Sigmoid colon (tissue), 3 donors: ENCODE measurements at regions not wholly inside any gene's neighbourhood (a gene's known extent, or its start where the extent isn't known, plus 50 kb on each side); places are given as distances from the start of the nearest gene placed in this dataset.

Experiments used
- POLR2A ChIP-seq, 2 donors: fragments of 450-650 bp; IDR thresholded peaks; one replicate each; pipeline ENCODE4 v1.6.1; 2016; ENCODE audit warnings: antibody characterized with exemption in 2 of 2, mild to moderate bottlenecking in 2 of 2, moderate library complexity in 2 of 2
- TF ChIP-seq, protein P1 (sequence below), 4 experiments: fragments of 450-650 bp in 3 of 4; fragments of 200-600 bp in 1 of 4; IDR thresholded peaks; one replicate each; pipeline ENCODE4 v1.5.1; 2016 to 2019; ENCODE audit warnings: antibody characterized with exemption in 4 of 4, mild to moderate bottlenecking in 3 of 4, moderate library complexity in 2 of 4

DNA sequence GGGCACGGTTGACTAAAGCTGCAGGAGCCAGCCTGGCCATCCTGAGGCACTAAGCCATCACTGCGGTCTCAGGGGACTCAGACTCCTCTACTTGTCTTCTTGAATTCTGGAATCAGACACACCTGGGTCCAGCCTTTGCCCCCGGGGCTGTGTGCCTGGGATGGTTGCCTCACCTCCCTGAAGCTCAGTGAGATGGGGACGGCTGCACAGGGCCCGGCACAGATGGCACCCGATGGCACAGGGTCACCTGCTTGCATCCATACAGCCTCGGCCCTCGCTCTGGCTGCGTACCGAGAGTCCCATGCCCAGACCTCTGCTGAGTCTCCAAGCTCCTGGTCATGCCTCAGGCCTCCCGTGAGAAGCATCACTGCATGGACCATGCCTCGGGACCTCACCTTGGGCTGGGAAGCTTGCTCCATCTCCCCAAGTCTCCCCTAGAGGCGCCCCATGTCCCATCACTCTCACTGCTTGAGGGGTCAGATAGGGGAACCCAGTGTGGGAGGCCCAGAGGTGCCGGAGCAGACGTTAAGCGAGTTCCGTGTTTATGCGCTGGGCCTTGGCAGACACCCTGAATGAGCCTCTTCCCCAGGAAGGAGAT is 316.3 kb downstream of the SEC14L1 start:
- TF ChIP-seq, protein P1, sequence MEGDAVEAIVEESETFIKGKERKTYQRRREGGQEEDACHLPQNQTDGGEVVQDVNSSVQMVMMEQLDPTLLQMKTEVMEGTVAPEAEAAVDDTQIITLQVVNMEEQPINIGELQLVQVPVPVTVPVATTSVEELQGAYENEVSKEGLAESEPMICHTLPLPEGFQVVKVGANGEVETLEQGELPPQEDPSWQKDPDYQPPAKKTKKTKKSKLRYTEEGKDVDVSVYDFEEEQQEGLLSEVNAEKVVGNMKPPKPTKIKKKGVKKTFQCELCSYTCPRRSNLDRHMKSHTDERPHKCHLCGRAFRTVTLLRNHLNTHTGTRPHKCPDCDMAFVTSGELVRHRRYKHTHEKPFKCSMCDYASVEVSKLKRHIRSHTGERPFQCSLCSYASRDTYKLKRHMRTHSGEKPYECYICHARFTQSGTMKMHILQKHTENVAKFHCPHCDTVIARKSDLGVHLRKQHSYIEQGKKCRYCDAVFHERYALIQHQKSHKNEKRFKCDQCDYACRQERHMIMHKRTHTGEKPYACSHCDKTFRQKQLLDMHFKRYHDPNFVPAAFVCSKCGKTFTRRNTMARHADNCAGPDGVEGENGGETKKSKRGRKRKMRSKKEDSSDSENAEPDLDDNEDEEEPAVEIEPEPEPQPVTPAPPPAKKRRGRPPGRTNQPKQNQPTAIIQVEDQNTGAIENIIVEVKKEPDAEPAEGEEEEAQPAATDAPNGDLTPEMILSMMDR (IDR thresholded peaks at IDR 0.05): no peak
- no peak for TF ChIP-seq POLR2A (IDR thresholded peaks at IDR 0.05)
